GM06990 (cell line): ENCODE measurements at regions not wholly inside any gene's neighbourhood (a gene's known extent, or its start where the extent isn't known, plus 50 kb on each side); places are given as distances from the start of the nearest gene placed in this dataset.

ENCODE experiments used
- DNase-seq: peaks from one replicate; pipeline ENCODE4 v3.0.0-alpha.2; 2011; ENCODE audit not compliant: insufficient read length; ENCODE audit errors: extremely low read depth
- H3K27me3 ChIP-seq: replicated peaks from 2 replicates; pipeline ENCODE4 v1.6.0; 2011; ENCODE audit warnings: low read length; ENCODE audit not compliant: control insufficient read depth, insufficient read depth
- H3K36me3 ChIP-seq: 2 replicates; pipeline ENCODE4 v1.5.1; 2011; ENCODE audit warnings: low read length; ENCODE audit not compliant: control insufficient read depth, insufficient read depth
- H3K4me3 ChIP-seq: replicated peaks from 2 replicates; pipeline ENCODE4 v1.5.1; 2011; ENCODE audit warnings: low read depth, mild to moderate bottlenecking, control low read depth, low read length
- CTCF ChIP-seq: IDR thresholded peaks from 2 replicates; pipeline ENCODE4 v1.5.1; 2011; ENCODE audit warnings: low read length, control low read depth, mild to moderate bottlenecking, inconsistent platforms; ENCODE audit not compliant: insufficient read depth, poor library complexity, severe bottlenecking

GRCh38 chr16:64531401-64531800 lies 590.5 kb downstream of the CDH11 start:
- no peak for TF ChIP-seq CTCF
- H3K36me3 ChIP-seq, result no peaks in the 10 kb centered on the region
- DNase-seq, result no peak
- no peaks in the 10 kb centered on the region for H3K27me3 ChIP-seq
- H3K4me3 ChIP-seq, result no peak overlapping the region

GRCh38 chr16:64522548-64522947 lies 599.3 kb downstream of the CDH11 start:
- H3K36me3 ChIP-seq, result no peaks in the 10 kb centered on the region
- H3K4me3 ChIP-seq, result no peak overlapping the region
- TF ChIP-seq CTCF, result no peak
- H3K27me3 ChIP-seq, result no peaks in the 10 kb centered on the region
- no peak for DNase-seq

- H3K27me3 ChIP-seq, result no peaks in the 10 kb centered on the region
- H3K36me3 ChIP-seq, result no peaks in the 10 kb centered on the region
- no peak for TF ChIP-seq CTCF
- DNase-seq, result no peak
- no peak overlapping the region for H3K4me3 ChIP-seq
Observed at GRCh38 chr16:64513871-64514270, 608.0 kb downstream of the CDH11 start.

- Histone ChIP-seq H3K36me3 (no peaks in the 10 kb centered on the region), H3K4me3 (no peak overlapping the region), H3K27me3 (no peaks in the 10 kb centered on the region)
- DNase-seq, result no peak
- TF ChIP-seq CTCF, result no peak
Observed at GRCh38 chr16:64507240-64508024, 614.4 kb downstream of the CDH11 start.

GRCh38 chr16:64499211-64499610 lies 622.7 kb downstream of the CDH11 start:
- H3K27me3 ChIP-seq, result no peaks in the 10 kb centered on the region
- no peak overlapping the region for H3K4me3 ChIP-seq
- H3K36me3 ChIP-seq, result no peaks in the 10 kb centered on the region
- no peak for DNase-seq
- no peak for TF ChIP-seq CTCF
